GM12878 (cell line): ENCODE measurements at regions not wholly inside any gene's neighbourhood (a gene's known extent, or its start where the extent isn't known, plus 50 kb on each side); places are given as distances from the start of the nearest gene placed in this dataset.

Experiments used
- ATAC-seq: fragments of 200-7000 bp; cut with Tn5 transposase; 3 replicates; pipeline ENCODE4 v1.9.1; 2020; ENCODE audit warnings: mild to moderate bottlenecking, moderate library complexity
- BruUV-seq: library from RNA; stranded (reverse); fragments of 400-500 nt; replicated peaks from 2 replicates; lab custom pipeline; 2021; lab: Mats Ljungman, UMichigan
- CTCF ChIA-PET: fragments of 300-600 bp; sonication (Branson Sonifier 250); formaldehyde crosslinking; extraction: SDS; loops from one replicate; lab custom pipeline; 2021; ENCODE audit warnings: inconsistent platforms; lab: Yijun Ruan, JAX
- POLR2A ChIA-PET: fragments of 350-600 bp; formaldehyde crosslinking; extraction: SDS; loops from one replicate; lab custom pipeline; 2021; ENCODE audit warnings: inconsistent platforms; lab: Charles Lee
- RAD21 ChIA-PET: fragments of 300-600 bp; sonication (Branson Sonifier 250); formaldehyde crosslinking; loops from one replicate; lab custom pipeline; 2023; ENCODE audit warnings: antibody characterized with exemption; ENCODE audit not compliant: unreplicated experiment; lab: Charles Lee
- SMC1A ChIA-PET: fragments of 300-600 bp; sonication (Branson Sonifier 250); formaldehyde crosslinking; loops from one replicate; lab custom pipeline; 2023; ENCODE audit not compliant: unreplicated experiment, uncharacterized antibody; lab: Charles Lee
- DNase-seq: peaks from one replicate; pipeline ENCODE4 v3.0.0-alpha.2; 2011; ENCODE audit warnings: low read depth, low spot score
- FAIRE-seq: peaks from 3 replicates; lab custom pipeline; 2011; peaks lifted over from hg19 to GRCh38; lab: Jason Lieb, UNC
- H2AFZ ChIP-seq: 2 replicates; pipeline ENCODE4 v1.6.0; 2011; ENCODE audit warnings: low read depth, low read length, control low read depth; ENCODE audit not compliant: control insufficient read depth
- H3K27ac ChIP-seq: 2 replicates; pipeline ENCODE4 v1.5.1; 2011; ENCODE audit warnings: control low read depth; ENCODE audit not compliant: control insufficient read depth, insufficient read depth
- H3K27me3 ChIP-seq, 2 experiments: replicated peaks in 1 of 2; 2 replicates each; pipeline versions ENCODE4 v1.6.0 to v1.6.1; 2011; ENCODE audit warnings: low read length in 1 of 2; ENCODE audit not compliant: control insufficient read depth in 2 of 2, insufficient read depth in 2 of 2
- H3K36me3 ChIP-seq, 2 experiments: 2 replicates each; pipeline ENCODE4 v1.5.1; 2011; ENCODE audit warnings: low read length in 1 of 2; ENCODE audit not compliant: control insufficient read depth in 2 of 2, insufficient read depth in 2 of 2
- H3K4me1 ChIP-seq: 2 replicates; pipeline ENCODE4 v1.6.1; 2011; ENCODE audit warnings: mild to moderate bottlenecking, low read length, moderate library complexity, mixed read lengths; ENCODE audit not compliant: control insufficient read depth, insufficient read depth
- H3K4me2 ChIP-seq: 2 replicates; pipeline ENCODE4 v1.6.0; 2011; ENCODE audit warnings: control low read depth; ENCODE audit not compliant: control insufficient read depth, insufficient read depth
- H3K4me3 ChIP-seq: fragments of 200-600 bp; sonication (generic); 2 replicates; pipeline ENCODE4 v1.5.1; 2016
- H3K79me2 ChIP-seq: 2 replicates; pipeline ENCODE4 v1.6.0; 2011; ENCODE audit warnings: low read length; ENCODE audit not compliant: control insufficient read depth, insufficient read depth
- H3K9ac ChIP-seq: 2 replicates; pipeline ENCODE4 v1.8.0; 2011; ENCODE audit warnings: low read length, control low read depth, mixed read lengths; ENCODE audit not compliant: control insufficient read depth, insufficient read depth
- H3K9me3 ChIP-seq: replicated peaks from 3 replicates; pipeline ENCODE4 v1.5.1; 2011; ENCODE audit warnings: mild to moderate bottlenecking, low read length; ENCODE audit not compliant: control insufficient read depth, insufficient read depth
- H4K20me1 ChIP-seq: 2 replicates; pipeline ENCODE4 v1.6.0; 2011; ENCODE audit not compliant: control insufficient read depth, insufficient read depth
- BRCA1 ChIP-seq: IDR thresholded peaks from 2 replicates; pipeline ENCODE4 v1.6.1; 2011; ENCODE audit warnings: low read depth, low read length, improper control_type of control experiment
- CREM ChIP-seq: IDR thresholded peaks from 2 replicates; pipeline ENCODE4 v1.6.1; 2014; ENCODE audit warnings: antibody characterized with exemption, low read depth
- FOXK2 ChIP-seq: fragments of 450-650 bp; IDR thresholded peaks from 2 replicates; pipeline ENCODE4 v1.6.1; 2017; ENCODE audit warnings: mild to moderate bottlenecking, moderate library complexity
- POLR2AphosphoS5 ChIP-seq: IDR thresholded peaks from 2 replicates; pipeline ENCODE4 v1.6.1; 2011; ENCODE audit warnings: mild to moderate bottlenecking, low read length, inconsistent platforms
- ZNF24 ChIP-seq: fragments of 450-650 bp; IDR thresholded peaks from 2 replicates; pipeline ENCODE4 v1.6.1; 2017; ENCODE audit warnings: antibody characterized with exemption, mild to moderate bottlenecking
- ZSCAN29 ChIP-seq: fragments of 450-650 bp; IDR thresholded peaks from 2 replicates; pipeline ENCODE4 v1.6.1; 2017; ENCODE audit warnings: mild to moderate bottlenecking, moderate library complexity
- WGBS: methylation state at CpG from one replicate; pipeline ENCODE4 v1.1.6; 2016; ENCODE audit warnings: low lambda C conversion rate; ENCODE audit not compliant: insufficient replicate concordance, insufficient coverage; ENCODE audit errors: missing lambda C conversion rate; 5-methylcytosine and 5-hydroxymethylcytosine counted together
- in situ Hi-C: fragments of 300-500 bp; cut with MboI; formaldehyde crosslinking; loops from 9 replicates; pipeline ENCODE4 v1.14.3; 2018; ENCODE audit warnings: mixed read lengths
- intact Hi-C: fragments of 100-400 bp; cut with micrococcal nuclease; formaldehyde crosslinking; loops from one replicate; pipeline ENCODE4 v1.14.2; 2022; ENCODE audit not compliant: unreplicated experiment
- TF ChIP-seq, protein P1 (sequence below): IDR thresholded peaks from 2 replicates; pipeline ENCODE4 v1.6.1; 2011; ENCODE audit warnings: low read depth, mild to moderate bottlenecking, low read length, moderate library complexity, borderline replicate concordance; ENCODE audit errors: extremely low read depth
- TF ChIP-seq, protein P2 (sequence below): fragments of 450-650 bp; IDR thresholded peaks from 2 replicates; pipeline ENCODE4 v1.6.1; 2017; ENCODE audit warnings: antibody characterized with exemption, mild to moderate bottlenecking, moderate library complexity
- TF ChIP-seq, protein P3 (sequence below): fragments of 450-650 bp; IDR thresholded peaks from 2 replicates; pipeline ENCODE4 v1.6.1; 2018; ENCODE audit warnings: borderline replicate concordance, mild to moderate bottlenecking; ENCODE audit not compliant: partially characterized antibody

DNA sequence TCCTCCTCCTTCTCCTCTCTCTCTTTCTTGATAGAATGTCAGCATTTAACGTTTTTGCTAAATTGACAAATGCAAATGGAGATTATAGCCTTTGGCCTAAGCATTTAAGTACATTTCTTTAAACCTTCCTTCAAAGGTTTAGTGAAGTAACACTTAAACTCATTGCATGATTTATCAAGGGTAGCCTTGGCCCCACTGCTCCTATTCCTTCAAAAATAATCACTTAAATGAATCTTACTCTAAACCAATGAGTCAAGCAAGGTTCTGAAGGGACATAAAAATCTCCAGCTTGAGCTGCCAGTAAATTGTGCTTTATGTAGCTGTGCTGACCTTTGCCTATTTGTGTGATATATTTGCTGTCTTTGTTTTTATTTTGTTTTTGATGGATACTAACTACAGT is 358.5 kb upstream of the AKR1E2 start:
- FAIRE-seq (no peak), ATAC-seq (no peak), DNase-seq (no peak)
- H3K36me3 ChIP-seq = no peaks in the 10 kb centered on the region
- no peak overlapping the region for H2AFZ ChIP-seq
- intact Hi-C loops (no loop called here), in situ Hi-C loops (no loop called here)
- TF ChIP-seq, protein P1, sequence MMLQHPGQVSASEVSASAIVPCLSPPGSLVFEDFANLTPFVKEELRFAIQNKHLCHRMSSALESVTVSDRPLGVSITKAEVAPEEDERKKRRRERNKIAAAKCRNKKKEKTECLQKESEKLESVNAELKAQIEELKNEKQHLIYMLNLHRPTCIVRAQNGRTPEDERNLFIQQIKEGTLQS = no peak
- no peak for TF ChIP-seq CREM
- TF ChIP-seq FOXK2 = no peak
- TF ChIP-seq ZNF24 = no peak
- TF ChIP-seq, protein P2, sequence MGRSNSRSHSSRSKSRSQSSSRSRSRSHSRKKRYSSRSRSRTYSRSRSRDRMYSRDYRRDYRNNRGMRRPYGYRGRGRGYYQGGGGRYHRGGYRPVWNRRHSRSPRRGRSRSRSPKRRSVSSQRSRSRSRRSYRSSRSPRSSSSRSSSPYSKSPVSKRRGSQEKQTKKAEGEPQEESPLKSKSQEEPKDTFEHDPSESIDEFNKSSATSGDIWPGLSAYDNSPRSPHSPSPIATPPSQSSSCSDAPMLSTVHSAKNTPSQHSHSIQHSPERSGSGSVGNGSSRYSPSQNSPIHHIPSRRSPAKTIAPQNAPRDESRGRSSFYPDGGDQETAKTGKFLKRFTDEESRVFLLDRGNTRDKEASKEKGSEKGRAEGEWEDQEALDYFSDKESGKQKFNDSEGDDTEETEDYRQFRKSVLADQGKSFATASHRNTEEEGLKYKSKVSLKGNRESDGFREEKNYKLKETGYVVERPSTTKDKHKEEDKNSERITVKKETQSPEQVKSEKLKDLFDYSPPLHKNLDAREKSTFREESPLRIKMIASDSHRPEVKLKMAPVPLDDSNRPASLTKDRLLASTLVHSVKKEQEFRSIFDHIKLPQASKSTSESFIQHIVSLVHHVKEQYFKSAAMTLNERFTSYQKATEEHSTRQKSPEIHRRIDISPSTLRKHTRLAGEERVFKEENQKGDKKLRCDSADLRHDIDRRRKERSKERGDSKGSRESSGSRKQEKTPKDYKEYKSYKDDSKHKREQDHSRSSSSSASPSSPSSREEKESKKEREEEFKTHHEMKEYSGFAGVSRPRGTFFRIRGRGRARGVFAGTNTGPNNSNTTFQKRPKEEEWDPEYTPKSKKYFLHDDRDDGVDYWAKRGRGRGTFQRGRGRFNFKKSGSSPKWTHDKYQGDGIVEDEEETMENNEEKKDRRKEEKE = no peak
- no peak for TF ChIP-seq POLR2AphosphoS5
- TF ChIP-seq BRCA1 = no peak
- TF ChIP-seq, protein P3, sequence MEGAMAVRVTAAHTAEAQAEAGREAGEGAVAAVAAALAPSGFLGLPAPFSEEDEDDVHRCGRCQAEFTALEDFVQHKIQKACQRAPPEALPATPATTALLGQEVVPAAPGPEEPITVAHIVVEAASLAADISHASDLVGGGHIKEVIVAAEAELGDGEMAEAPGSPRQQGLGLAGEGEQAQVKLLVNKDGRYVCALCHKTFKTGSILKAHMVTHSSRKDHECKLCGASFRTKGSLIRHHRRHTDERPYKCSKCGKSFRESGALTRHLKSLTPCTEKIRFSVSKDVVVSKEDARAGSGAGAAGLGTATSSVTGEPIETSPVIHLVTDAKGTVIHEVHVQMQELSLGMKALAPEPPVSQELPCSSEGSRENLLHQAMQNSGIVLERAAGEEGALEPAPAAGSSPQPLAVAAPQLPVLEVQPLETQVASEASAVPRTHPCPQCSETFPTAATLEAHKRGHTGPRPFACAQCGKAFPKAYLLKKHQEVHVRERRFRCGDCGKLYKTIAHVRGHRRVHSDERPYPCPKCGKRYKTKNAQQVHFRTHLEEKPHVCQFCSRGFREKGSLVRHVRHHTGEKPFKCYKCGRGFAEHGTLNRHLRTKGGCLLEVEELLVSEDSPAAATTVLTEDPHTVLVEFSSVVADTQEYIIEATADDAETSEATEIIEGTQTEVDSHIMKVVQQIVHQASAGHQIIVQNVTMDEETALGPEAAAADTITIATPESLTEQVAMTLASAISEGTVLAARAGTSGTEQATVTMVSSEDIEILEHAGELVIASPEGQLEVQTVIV = no peak
- no peak for TF ChIP-seq ZSCAN29
- ChIA-PET RAD21 (no interaction called here), POLR2A (no interaction called here), CTCF (no interaction called here), SMC1A (no interaction called here)
- 0% methylated on average over 1 of the region's 1 CpG for WGBS
- no peak overlapping the region for H3K9ac ChIP-seq
- H3K79me2 ChIP-seq = no peaks in the 10 kb centered on the region
- BruUV-seq = no TSS peak
- no peaks in the 10 kb centered on the region; a peak in 1 of 4 replicates for H3K27me3 ChIP-seq
- H3K4me3 ChIP-seq = no peak overlapping the region
- H4K20me1 ChIP-seq = no peaks in the 10 kb centered on the region
- no peaks in the 10 kb centered on the region for H3K9me3 ChIP-seq
- H3K4me1 ChIP-seq = no peaks in the 10 kb centered on the region
- no peak overlapping the region for H3K4me2 ChIP-seq
- H3K27ac ChIP-seq = no peak overlapping the region
